Activated CD4-positive, alpha-beta memory T cell treated with anti-CD3 and anti-CD28 coated beads, Interleukin-2, amount 10 ng/mL, durations not matched to agents 7 days and 5 days (primary cell): ENCODE measurements at regions not wholly inside any gene's neighbourhood (a gene's known extent, or its start where the extent isn't known, plus 50 kb on each side); places are given as distances from the start of the nearest gene placed in this dataset.
"Not testable (repeated sequence)": the region's sequence is repeated elsewhere in the genome, so short reads cannot be mapped to it uniquely, and the experiment has no call there.

Source experiments
- CTCF ChIA-PET: fragments of 350-600 bp; sonication (Branson Sonifier 250); formaldehyde crosslinking; loops from one replicate; lab custom pipeline; 2021; ENCODE audit warnings: antibody characterized with exemption, inconsistent platforms; lab: Charles Lee
- POLR2A ChIA-PET: fragments of 350-600 bp; sonication (Branson Sonifier 250); formaldehyde crosslinking; loops from one replicate; lab custom pipeline; 2021; ENCODE audit warnings: antibody characterized with exemption; lab: Charles Lee
- DNase-seq: peaks from one replicate; pipeline ENCODE4 v3.0.0-alpha.2; 2020
- H3K27ac Mint-ChIP-seq: one replicate; pipeline ENCODE4 v1.8.0; 2021; ENCODE audit warnings: mild to moderate bottlenecking, mixed read lengths
- H3K27me3 Mint-ChIP-seq: one replicate; pipeline ENCODE4 v1.8.0; 2021; ENCODE audit warnings: mixed read lengths
- H3K36me3 Mint-ChIP-seq: one replicate; pipeline ENCODE4 v1.8.0; 2021; ENCODE audit warnings: low read depth, mixed read lengths
- H3K4me1 Mint-ChIP-seq: one replicate; pipeline ENCODE4 v1.8.0; 2021; ENCODE audit warnings: mixed read lengths
- H3K4me3 Mint-ChIP-seq: one replicate; pipeline ENCODE4 v1.8.0; 2021; ENCODE audit warnings: mild to moderate bottlenecking, mixed read lengths
- H3K9me3 Mint-ChIP-seq: one replicate; pipeline ENCODE4 v1.8.0; 2021; ENCODE audit warnings: mixed read lengths

DNA sequence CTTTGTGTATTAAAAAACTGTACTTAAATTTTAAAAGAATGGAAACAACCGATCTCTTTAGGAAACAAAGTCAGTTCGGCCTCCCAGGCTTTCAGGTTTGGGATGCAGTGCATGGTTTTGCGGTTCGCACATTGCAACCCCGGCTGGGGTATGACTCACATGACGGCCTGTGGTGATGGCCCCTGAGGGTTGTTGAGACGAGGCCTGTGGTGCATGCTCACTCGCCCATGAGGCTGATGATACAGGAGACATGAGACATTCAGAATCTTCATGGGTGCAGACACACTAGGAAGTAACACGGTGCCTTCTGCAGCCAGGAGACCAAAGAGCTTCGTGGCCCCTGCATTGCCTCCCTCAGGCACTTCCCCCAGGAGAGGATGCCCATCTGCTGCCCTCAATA lies 724.6 kb upstream of the SALL3 start:
- no peak for DNase-seq
- ChIA-PET CTCF (no interaction called here), POLR2A (no interaction called here)
- Mint-ChIP-seq H3K27me3 (no peaks in the 10 kb centered on the region), H3K36me3 (no peaks in the 10 kb centered on the region), H3K9me3 (no peaks in the 10 kb centered on the region), H3K4me1 (no peaks in the 10 kb centered on the region), H3K27ac (no peak overlapping the region), H3K4me3 (no peak overlapping the region)

DNA sequence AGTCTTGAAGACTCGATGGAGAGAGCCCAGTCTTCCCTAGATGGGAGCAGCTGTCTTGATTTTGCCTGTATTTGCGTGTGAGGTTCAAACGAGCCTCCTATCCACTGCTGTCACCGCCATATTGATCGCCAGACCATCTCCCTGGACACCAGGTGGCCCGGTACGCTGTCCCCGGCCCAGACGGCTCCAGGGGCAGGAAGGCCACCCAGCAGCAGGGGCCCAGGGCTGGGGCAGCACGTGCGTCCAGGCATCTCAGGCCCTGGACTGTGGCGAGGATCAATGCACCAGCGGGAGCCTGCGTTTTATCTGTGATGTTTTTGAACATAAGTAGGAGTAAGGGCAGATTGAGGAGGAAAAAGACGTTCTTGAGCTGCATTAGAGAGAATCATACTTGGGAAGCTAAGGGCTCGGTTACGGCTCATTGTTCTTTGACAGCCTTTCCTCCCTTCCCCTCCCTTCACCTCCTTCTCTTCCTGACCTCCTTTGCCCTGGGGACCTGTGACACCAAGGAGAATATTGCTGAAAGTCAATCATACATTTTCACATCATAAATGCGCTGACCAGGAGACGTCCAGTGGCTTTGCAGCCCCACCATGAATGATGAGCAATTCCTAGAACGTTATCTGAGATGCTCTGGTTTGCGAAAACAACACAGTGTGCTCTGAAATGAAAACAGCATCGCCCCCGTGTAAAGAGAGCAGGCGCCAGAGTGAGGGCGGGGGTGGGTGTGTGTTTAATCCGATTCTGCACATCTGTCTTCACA lies 711.2 kb upstream of the SALL3 start:
- Mint-ChIP-seq H3K4me1 (no peaks in the 10 kb centered on the region), H3K27me3 (no peaks in the 10 kb centered on the region), H3K36me3 (no peaks in the 10 kb centered on the region), H3K27ac (no peak overlapping the region), H3K9me3 (peaks cover 15% of the 10 kb centered on the region), H3K4me3 (no peak overlapping the region)
- no peak for DNase-seq
- ChIA-PET POLR2A (no interaction called here), CTCF (no interaction called here)

DNA sequence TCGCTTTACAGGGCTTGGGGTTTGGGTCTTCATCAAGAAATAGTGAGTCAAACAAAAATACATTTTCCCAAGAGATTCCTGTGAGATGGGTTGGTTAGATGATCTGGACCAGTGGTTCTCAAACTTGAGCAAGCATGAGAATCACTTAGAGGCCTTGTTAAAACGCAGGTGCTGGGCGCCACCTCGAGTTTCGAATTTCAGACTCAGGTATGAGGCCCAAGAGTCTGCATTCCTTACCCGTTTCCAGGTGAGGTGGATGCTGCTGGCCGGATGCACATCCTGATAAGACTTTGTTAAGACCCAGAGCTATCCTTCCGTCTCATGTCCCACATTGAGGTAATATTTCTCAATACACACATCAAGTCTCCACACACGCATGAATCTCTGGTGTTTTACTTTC lies 707.8 kb upstream of the SALL3 start:
- Mint-ChIP-seq H3K9me3 (peaks cover 25% of the 10 kb centered on the region), H3K27ac (no peak overlapping the region), H3K27me3 (no peaks in the 10 kb centered on the region), H3K4me3 (no peak overlapping the region), H3K4me1 (no peaks in the 10 kb centered on the region), H3K36me3 (no peaks in the 10 kb centered on the region)
- POLR2A ChIA-PET = no interaction called here
- no peak for DNase-seq
- CTCF ChIA-PET = no interaction called here

DNA sequence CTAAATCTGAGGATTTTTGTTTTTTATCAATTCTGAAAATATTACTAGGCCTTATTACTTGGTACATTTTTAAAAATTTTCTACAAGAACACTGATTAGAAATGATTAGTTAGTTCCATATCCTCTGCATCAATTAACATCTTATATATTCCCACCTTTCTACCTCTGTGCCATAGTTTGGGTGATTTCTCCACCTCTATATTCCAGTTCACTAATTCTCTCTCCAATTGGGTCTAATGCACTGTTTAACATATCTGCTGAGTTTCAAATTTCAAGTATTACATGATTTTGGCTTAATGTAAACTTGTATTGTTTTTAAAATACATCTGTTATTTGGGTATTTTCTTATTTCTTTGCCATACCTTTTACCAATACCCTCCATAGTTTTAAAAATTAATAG lies 705.7 kb upstream of the SALL3 start:
- Mint-ChIP-seq H3K27ac (no peak overlapping the region), H3K9me3 (peaks cover 17% of the 10 kb centered on the region), H3K4me1 (no peaks in the 10 kb centered on the region), H3K27me3 (no peaks in the 10 kb centered on the region), H3K36me3 (no peaks in the 10 kb centered on the region), H3K4me3 (no peak overlapping the region)
- POLR2A ChIA-PET = no interaction called here
- DNase-seq = no peak
- CTCF ChIA-PET = no interaction called here

DNA sequence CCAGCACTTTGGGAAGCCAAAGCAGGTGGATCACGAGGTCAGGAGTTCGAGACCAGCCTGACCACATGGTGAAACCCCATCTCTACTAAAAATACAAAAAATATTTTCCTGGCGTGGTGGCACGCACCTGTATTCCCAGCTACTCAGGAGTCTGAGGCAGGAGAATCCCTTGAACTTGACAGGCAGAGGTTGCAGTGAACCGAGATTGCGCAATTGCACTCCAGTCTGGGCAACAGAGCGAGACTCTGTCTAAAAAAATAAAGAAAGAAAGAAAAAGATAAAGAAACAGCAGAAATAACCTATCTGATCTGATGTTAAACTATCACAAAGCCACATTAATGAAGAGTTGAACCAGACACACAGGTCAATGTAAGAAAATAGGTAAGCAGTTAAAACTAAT lies 696.2 kb upstream of the SALL3 start:
- H3K4me1 Mint-ChIP-seq, H3K27me3 Mint-ChIP-seq, H3K9me3 Mint-ChIP-seq, CTCF ChIA-PET, POLR2A ChIA-PET, H3K4me3 Mint-ChIP-seq, H3K36me3 Mint-ChIP-seq, H3K27ac Mint-ChIP-seq, DNase-seq: not testable (repeated sequence)

DNA sequence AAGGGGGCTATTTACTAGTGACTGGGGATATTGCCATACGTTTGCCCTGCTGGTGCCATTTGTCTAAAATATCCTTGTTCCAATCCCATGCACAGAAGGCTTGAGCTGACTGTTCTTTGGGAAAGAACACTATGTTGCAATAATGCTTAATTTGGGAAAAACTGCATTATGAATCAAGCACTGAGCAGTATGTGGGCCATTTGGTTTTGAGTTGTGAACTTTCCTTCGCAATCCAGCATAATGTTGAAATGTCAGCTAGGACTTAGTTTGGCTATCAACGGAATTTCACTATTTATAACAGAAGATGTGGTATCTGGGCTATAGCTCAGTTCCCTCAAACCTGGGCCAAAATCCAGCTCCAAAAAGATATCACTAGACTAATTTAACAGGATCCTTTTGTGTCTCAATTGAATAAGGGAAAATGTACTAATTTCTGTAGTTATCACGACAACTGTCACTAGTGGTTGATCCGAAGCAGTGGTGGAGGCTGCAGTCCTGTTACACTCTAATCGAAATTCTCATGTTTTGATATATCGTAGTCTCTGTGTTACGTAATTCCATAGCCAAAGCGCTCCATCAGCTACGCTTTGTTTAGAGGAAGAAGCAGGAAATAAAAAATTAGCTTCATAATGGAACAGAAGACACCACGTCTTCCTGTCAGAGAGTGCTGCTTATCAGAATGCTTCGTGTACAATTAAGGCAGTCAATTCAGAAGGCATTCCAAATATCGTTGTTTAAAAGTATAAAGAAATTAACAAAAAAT lies 686.8 kb upstream of the SALL3 start:
- Mint-ChIP-seq H3K4me1 (no peaks in the 10 kb centered on the region), H3K9me3 (no peaks in the 10 kb centered on the region), H3K27ac (no peak overlapping the region), H3K36me3 (no peaks in the 10 kb centered on the region), H3K4me3 (no peak overlapping the region), H3K27me3 (no peaks in the 10 kb centered on the region)
- ChIA-PET CTCF (no interaction called here), POLR2A (no interaction called here)
- no peak for DNase-seq

DNA sequence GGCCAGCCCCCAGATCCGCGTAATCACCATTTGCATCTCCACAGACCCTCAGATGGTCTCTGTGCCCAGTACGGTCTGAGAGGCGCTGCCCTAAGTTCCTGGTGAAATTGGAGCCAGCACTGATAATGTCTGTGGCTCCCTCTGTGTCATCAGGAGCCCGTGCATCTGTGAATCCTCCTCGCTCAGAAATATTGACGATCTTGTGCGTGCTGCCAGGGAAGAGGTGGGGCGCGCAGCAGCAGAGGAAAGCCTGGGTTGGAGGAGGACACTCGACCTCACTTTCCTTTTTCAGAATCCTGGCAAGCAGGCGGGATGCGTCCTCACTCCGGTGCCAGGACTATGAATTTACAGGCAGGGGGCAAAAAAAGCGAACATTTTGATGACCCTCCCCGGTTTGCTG lies 686.1 kb upstream of the SALL3 start:
- Mint-ChIP-seq H3K27ac (no peak overlapping the region), H3K27me3 (no peaks in the 10 kb centered on the region), H3K36me3 (no peaks in the 10 kb centered on the region), H3K4me1 (no peaks in the 10 kb centered on the region), H3K4me3 (no peak overlapping the region), H3K9me3 (no peaks in the 10 kb centered on the region)
- ChIA-PET CTCF (no interaction called here), POLR2A (no interaction called here)
- no peak for DNase-seq

DNA sequence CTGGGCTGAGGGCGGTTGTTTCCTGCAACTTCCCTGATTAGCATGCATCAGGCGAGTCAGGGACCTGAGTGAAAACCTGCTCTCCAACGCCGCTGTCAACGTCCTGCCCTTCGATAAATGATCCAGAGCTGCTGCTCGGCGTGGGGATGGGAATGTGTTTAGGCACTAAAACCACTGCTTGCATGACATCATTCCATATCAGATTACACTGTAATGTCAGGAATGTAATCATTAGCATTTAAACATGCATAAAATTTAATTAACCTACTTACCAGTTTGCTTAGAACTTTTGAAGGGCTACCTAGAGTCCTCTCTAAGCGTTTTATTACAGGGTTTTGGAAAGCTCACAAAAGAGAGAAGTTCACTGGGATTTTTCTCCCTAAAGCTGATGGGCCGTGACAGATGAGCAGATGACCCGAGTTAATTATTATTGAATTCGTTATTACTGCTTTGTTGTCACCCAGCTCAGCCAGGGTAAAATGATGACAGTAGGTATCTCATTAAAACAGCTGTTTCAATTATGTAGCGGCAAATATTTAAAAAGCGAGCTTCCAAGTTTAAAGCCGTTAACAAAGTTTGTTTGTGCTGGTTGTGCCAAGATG lies 685.6 kb upstream of the SALL3 start:
- Mint-ChIP-seq H3K9me3 (no peaks in the 10 kb centered on the region), H3K4me1 (no peaks in the 10 kb centered on the region), H3K4me3 (no peak overlapping the region), H3K27ac (no peak overlapping the region), H3K27me3 (no peaks in the 10 kb centered on the region), H3K36me3 (no peaks in the 10 kb centered on the region)
- CTCF ChIA-PET = no interaction called here
- no peak for DNase-seq
- POLR2A ChIA-PET = no interaction called here

DNA sequence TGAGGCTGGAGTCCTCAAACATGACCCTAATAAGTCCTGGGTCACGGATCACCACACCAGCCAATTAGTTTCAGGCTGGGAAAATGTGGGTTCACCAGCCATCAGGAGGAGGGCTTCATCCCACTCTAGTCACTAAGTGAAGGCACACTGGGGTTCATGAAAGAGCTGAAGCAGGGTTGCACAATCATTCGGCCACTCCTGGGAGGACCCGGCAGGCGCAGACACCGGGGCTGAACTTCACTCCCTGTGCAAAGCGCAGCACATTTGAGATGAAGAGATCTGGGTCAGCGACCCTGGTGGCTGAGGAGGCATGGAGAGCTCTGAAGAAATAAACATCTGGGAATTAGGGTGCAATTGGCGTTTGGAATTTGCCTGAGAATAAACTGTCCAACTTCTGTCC lies 684.4 kb upstream of the SALL3 start:
- POLR2A ChIA-PET = no interaction called here
- H3K9me3 Mint-ChIP-seq = no peaks in the 10 kb centered on the region
- CTCF ChIA-PET = no interaction called here
- DNase-seq = no peak
- no peak overlapping the region for H3K4me3 Mint-ChIP-seq
- no peak overlapping the region for H3K27ac Mint-ChIP-seq
- H3K4me1 Mint-ChIP-seq = no peaks in the 10 kb centered on the region
- no peaks in the 10 kb centered on the region for H3K36me3 Mint-ChIP-seq
- H3K27me3 Mint-ChIP-seq = no peaks in the 10 kb centered on the region

DNA sequence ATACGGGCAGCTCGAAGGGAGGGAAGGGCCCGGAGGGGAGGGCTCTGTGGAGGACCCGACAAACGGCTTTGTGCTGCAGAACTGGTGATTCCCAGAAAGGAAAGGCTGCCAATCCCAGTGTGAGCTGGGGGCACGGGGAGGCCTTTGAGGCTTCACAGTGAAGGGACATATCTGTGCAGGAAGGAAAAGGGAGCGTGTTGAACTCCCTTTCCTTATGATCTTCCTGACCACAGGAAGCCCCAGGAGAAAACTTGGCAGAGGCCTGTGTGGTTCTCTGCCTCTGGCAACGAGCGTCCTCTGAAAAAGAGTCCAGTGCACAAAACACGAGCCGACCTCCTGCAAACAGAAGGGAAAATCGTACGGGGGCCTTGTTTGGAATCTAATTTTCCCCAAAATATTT lies 683.5 kb upstream of the SALL3 start:
- CTCF ChIA-PET = no interaction called here
- POLR2A ChIA-PET = no interaction called here
- Mint-ChIP-seq H3K4me3 (no peak overlapping the region), H3K4me1 (no peaks in the 10 kb centered on the region), H3K27ac (no peak overlapping the region), H3K9me3 (no peaks in the 10 kb centered on the region), H3K27me3 (no peaks in the 10 kb centered on the region), H3K36me3 (no peaks in the 10 kb centered on the region)
- DNase-seq = no peak

DNA sequence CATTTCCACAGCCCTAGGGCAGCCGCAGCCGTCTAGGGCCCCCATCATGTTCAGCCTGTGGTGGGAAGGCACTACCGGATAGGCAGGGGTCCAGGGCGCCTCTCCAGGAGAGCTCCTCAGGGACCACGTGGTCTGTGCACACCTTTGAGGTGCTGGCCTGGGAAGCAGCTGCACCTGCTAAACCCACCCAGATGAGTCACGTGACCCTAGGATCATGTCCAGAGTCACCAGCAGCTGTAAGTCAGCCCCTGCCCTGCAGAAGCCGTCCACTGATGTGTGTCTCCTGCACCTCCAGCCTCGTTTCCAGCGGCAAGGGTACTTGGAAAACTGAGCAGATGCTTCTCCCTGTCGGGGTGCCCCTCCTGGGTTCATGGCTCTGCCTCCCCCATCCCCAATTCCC lies 682.6 kb upstream of the SALL3 start:
- Mint-ChIP-seq H3K27me3 (no peaks in the 10 kb centered on the region), H3K27ac (no peak overlapping the region), H3K9me3 (no peaks in the 10 kb centered on the region), H3K4me1 (no peaks in the 10 kb centered on the region), H3K4me3 (no peak overlapping the region), H3K36me3 (no peaks in the 10 kb centered on the region)
- POLR2A ChIA-PET = no interaction called here
- no peak for DNase-seq
- CTCF ChIA-PET = no interaction called here

DNA sequence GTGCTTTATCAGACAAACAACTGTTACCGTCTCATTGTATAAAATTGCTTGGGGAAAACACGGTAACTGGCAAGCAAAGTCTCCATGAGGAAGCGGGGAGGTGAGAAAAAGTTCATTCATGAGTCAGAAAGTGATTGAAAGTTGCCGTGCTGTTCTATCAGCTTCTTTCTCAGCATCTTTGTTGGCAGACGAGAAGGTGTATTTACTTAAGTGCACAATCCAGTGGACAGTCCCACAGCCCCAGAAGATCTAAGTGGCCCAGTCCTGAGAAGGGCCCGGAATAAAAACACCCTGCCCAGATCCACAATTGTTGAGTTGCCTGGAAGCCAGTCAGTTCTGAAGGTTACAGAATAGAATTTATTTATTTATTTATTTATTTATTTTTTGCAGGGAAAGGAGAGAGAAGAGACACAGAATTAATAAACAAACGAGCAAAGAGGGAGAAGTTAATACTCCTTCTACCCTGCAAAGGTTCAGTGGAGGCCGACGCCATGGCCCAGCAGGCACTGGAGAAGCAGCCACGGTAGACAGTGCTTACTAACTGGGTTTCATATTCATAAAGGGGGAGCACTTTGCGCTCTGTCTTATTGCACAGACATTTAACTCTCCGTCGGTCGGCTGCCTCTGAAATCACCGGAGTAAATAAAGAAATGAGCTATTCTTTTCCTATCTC lies 676.0 kb upstream of the SALL3 start:
- no peaks in the 10 kb centered on the region for H3K9me3 Mint-ChIP-seq
- CTCF ChIA-PET = no interaction called here
- H3K27me3 Mint-ChIP-seq = no peaks in the 10 kb centered on the region

More for the DNA sequence above, 676.0 kb upstream of the SALL3 start:
- H3K27ac Mint-ChIP-seq = no peak overlapping the region
- DNase-seq = no peak
- POLR2A ChIA-PET = interaction anchor here (0.9 kb wide), 1 partner anchor 46 kb away, joined by 3 read pairs; no protein-coding TSS in a partner anchor
- H3K4me1 Mint-ChIP-seq = no peaks in the 10 kb centered on the region
- no peak overlapping the region for H3K4me3 Mint-ChIP-seq
- no peaks in the 10 kb centered on the region for H3K36me3 Mint-ChIP-seq
